GM12878 (cell line): ENCODE measurements at regions not wholly inside any gene's neighbourhood (a gene's known extent, or its start where the extent isn't known, plus 50 kb on each side); places are given as distances from the start of the nearest gene placed in this dataset.

Experiments
- BCL11A ChIP-seq: IDR thresholded peaks from 2 replicates; pipeline ENCODE4 v1.6.1; 2011; ENCODE audit warnings: low read depth, low read length
- E2F8 ChIP-seq: fragments of 450-650 bp; IDR thresholded peaks from 2 replicates; pipeline ENCODE4 v1.6.1; 2018; ENCODE audit warnings: mild to moderate bottlenecking, low read depth, moderate library complexity; ENCODE audit not compliant: partially characterized antibody
- ELK1 ChIP-seq: IDR thresholded peaks from 2 replicates; pipeline ENCODE4 v1.6.1; 2012; ENCODE audit warnings: low read depth, low read length, improper control_type of control experiment
- EP300 ChIP-seq, 2 experiments: fragments of 150-350 bp in 1 of 2; IDR thresholded peaks; 2 replicates each; pipeline ENCODE4 v1.6.1; 2011 to 2012; ENCODE audit warnings: low read depth in 2 of 2, low read length in 2 of 2, borderline replicate concordance in 1 of 2, improper control_type of control experiment in 1 of 2, inconsistent platforms in 1 of 2; ENCODE audit not compliant: control insufficient read depth in 1 of 2
- GATAD2B ChIP-seq: fragments of 450-650 bp; conservative IDR thresholded peaks from 2 replicates; pipeline ENCODE4 v1.6.1; 2017; ENCODE audit warnings: low read depth, mild to moderate bottlenecking, moderate library complexity
- IKZF1 ChIP-seq: fragments of 450-650 bp; conservative IDR thresholded peaks from 2 replicates; pipeline ENCODE4 v1.6.1; 2017; ENCODE audit warnings: antibody characterized with exemption, mild to moderate bottlenecking
- LARP7 ChIP-seq: fragments of 450-650 bp; IDR thresholded peaks from 2 replicates; pipeline ENCODE4 v1.6.1; 2017; ENCODE audit warnings: mild to moderate bottlenecking
- NFIC ChIP-seq: IDR thresholded peaks from 2 replicates; pipeline ENCODE4 v1.6.1; 2012; ENCODE audit warnings: low read depth, mild to moderate bottlenecking, inconsistent platforms, low read length, moderate library complexity
- NFYB ChIP-seq: IDR thresholded peaks from 2 replicates; pipeline ENCODE4 v1.6.1; 2011; ENCODE audit warnings: low read depth, mild to moderate bottlenecking, low read length, improper control_type of control experiment, moderate library complexity; ENCODE audit not compliant: insufficient read depth
- NR2C1 ChIP-seq: fragments of 450-650 bp; IDR thresholded peaks from 2 replicates; pipeline ENCODE4 v1.6.1; 2017; ENCODE audit warnings: antibody characterized with exemption, mild to moderate bottlenecking, moderate library complexity
- RUNX3 ChIP-seq: IDR thresholded peaks from 2 replicates; pipeline ENCODE4 v1.6.1; 2012; ENCODE audit warnings: low read length, inconsistent platforms
- SMARCA5 ChIP-seq: fragments of 450-650 bp; IDR thresholded peaks from 2 replicates; pipeline ENCODE4 v1.6.1; 2017; ENCODE audit warnings: mild to moderate bottlenecking
- TARDBP ChIP-seq: IDR thresholded peaks from 2 replicates; pipeline ENCODE4 v1.6.1; 2016; ENCODE audit warnings: borderline replicate concordance
- ZNF384 ChIP-seq: IDR thresholded peaks from 2 replicates; pipeline ENCODE4 v1.6.1; 2012; ENCODE audit warnings: low read depth, mild to moderate bottlenecking, low read length, improper control_type of control experiment, borderline replicate concordance
- TF ChIP-seq, protein P1 (sequence below): IDR thresholded peaks from 2 replicates; pipeline ENCODE4 v1.6.1; 2012; ENCODE audit warnings: improper control_type of control experiment, low read depth, low read length; ENCODE audit not compliant: insufficient replicate concordance

- TF ChIP-seq, protein P1, sequence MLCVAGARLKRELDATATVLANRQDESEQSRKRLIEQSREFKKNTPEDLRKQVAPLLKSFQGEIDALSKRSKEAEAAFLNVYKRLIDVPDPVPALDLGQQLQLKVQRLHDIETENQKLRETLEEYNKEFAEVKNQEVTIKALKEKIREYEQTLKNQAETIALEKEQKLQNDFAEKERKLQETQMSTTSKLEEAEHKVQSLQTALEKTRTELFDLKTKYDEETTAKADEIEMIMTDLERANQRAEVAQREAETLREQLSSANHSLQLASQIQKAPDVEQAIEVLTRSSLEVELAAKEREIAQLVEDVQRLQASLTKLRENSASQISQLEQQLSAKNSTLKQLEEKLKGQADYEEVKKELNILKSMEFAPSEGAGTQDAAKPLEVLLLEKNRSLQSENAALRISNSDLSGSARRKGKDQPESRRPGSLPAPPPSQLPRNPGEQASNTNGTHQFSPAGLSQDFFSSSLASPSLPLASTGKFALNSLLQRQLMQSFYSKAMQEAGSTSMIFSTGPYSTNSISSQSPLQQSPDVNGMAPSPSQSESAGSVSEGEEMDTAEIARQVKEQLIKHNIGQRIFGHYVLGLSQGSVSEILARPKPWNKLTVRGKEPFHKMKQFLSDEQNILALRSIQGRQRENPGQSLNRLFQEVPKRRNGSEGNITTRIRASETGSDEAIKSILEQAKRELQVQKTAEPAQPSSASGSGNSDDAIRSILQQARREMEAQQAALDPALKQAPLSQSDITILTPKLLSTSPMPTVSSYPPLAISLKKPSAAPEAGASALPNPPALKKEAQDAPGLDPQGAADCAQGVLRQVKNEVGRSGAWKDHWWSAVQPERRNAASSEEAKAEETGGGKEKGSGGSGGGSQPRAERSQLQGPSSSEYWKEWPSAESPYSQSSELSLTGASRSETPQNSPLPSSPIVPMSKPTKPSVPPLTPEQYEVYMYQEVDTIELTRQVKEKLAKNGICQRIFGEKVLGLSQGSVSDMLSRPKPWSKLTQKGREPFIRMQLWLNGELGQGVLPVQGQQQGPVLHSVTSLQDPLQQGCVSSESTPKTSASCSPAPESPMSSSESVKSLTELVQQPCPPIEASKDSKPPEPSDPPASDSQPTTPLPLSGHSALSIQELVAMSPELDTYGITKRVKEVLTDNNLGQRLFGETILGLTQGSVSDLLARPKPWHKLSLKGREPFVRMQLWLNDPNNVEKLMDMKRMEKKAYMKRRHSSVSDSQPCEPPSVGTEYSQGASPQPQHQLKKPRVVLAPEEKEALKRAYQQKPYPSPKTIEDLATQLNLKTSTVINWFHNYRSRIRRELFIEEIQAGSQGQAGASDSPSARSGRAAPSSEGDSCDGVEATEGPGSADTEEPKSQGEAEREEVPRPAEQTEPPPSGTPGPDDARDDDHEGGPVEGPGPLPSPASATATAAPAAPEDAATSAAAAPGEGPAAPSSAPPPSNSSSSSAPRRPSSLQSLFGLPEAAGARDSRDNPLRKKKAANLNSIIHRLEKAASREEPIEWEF: no peak
- TF ChIP-seq GATAD2B: peak; percentile 96
- TF ChIP-seq SMARCA5: 0 out of 2 replicates have a peak, but pooled peaks have one; percentile 56
- no peak; the same call in 1 of the 2 replicates for TF ChIP-seq NFIC
- TF ChIP-seq NR2C1: 0 out of 2 replicates have a peak, but pooled peaks have one; percentile 4
- peak; percentile 21; the same call in 1 of the 2 replicates for TF ChIP-seq ELK1
- no peak for TF ChIP-seq TARDBP
- TF ChIP-seq EP300 (IDR thresholded peaks at IDR 0.05; ENCODE audit: borderline replicate concordance in 1 of 2, control insufficient read depth in 1 of 2, low read depth in 2 of 2, low read length in 2 of 2): peak in 1 of 2 experiments; percentile 5; a peak in 3 of 4 replicates
- TF ChIP-seq ZNF384: peak; percentile 50
- TF ChIP-seq IKZF1: peak; percentile 97
- peak; percentile 82; the same call in 1 of the 2 replicates for TF ChIP-seq LARP7
- peak; percentile 58; the same call in 1 of the 2 replicates for TF ChIP-seq RUNX3
- no peak for TF ChIP-seq BCL11A
- no peak for TF ChIP-seq E2F8
- no peak for TF ChIP-seq NFYB
Measured at GRCh38 chr14:50003213-50004021, 110.5 kb downstream of the ARF6 start (continued).
